ENCODE measurements at regions not wholly inside any gene's neighbourhood (a gene's known extent, or its start where the extent isn't known, plus 50 kb on each side); places are given as distances from the start of the nearest gene placed in this dataset.

DNA sequence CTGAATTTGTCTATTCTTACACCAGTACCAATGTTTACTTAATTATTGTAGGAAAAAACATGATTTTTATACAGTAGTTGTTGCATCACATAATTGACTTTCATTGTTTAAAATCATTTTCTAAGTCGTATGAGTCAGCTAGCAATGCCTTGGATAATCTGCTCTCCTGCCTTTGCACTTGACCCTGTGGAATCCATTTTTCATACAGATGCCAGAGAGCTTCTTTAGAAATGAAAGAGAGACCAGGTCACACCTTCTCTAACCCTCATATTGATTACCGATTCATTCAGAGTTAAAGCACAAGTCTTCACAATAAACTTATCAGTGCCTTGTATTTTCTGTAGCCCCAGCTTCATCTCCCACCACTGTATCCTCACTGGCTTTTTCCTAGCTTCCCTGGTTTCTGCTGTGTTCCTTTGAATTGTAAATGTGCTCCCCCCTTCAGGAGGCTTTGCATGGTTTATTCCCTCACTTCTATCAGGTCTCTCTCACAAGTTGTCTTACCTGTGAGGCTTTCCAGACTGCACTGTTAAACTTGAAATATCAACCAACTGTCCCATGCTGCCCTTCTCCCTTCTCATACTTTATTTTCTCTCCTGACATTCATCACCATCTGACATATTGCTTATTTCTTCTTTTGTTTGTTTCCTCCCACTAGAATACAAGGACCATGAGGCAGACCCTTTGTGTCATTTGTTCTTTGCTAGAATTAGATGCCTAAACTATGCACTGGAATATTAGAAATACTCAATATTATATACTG, 662.0 kb upstream of the GBE1 start:
- Histone ChIP-seq H3K36me3 (no peaks in the 10 kb centered on the region), H3K9me3 (no peaks in the 10 kb centered on the region), H3K27ac (no peak overlapping the region), H3K27me3 (no peaks in the 10 kb centered on the region), H3K4me3 (no peak overlapping the region), H3K4me1 (no peaks in the 10 kb centered on the region)
- no peak for ATAC-seq
- TF ChIP-seq, protein P1, sequence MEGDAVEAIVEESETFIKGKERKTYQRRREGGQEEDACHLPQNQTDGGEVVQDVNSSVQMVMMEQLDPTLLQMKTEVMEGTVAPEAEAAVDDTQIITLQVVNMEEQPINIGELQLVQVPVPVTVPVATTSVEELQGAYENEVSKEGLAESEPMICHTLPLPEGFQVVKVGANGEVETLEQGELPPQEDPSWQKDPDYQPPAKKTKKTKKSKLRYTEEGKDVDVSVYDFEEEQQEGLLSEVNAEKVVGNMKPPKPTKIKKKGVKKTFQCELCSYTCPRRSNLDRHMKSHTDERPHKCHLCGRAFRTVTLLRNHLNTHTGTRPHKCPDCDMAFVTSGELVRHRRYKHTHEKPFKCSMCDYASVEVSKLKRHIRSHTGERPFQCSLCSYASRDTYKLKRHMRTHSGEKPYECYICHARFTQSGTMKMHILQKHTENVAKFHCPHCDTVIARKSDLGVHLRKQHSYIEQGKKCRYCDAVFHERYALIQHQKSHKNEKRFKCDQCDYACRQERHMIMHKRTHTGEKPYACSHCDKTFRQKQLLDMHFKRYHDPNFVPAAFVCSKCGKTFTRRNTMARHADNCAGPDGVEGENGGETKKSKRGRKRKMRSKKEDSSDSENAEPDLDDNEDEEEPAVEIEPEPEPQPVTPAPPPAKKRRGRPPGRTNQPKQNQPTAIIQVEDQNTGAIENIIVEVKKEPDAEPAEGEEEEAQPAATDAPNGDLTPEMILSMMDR (IDR thresholded peaks at IDR 0.05) = no peak
- DNase-seq = no peak
- intact Hi-C loops (cut with DNase I) = no loop called here

DNA sequence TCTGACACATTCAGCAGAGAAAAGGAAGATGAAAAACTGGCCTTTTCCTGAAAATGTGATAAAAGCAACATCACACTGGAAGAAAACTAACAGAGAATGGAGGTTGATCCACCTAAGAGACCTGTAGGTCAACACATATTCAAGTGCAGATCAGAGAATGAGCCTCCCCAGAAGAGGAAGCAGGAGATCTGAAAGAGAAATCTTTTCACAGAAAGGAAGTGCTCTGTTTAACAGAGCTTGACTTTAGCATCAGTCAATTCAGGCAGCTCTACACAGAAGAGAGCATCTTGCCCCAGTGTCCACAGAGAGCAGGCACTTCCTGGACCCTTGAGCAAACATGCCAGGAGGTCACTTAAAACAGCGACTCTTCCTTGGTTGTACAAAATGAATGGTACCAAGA, 655.4 kb upstream of the GBE1 start:
- no peaks in the 10 kb centered on the region for H3K4me1 ChIP-seq
- H3K27me3 ChIP-seq = no peaks in the 10 kb centered on the region
- no peaks in the 10 kb centered on the region for H3K36me3 ChIP-seq
- no peaks in the 10 kb centered on the region for H3K9me3 ChIP-seq
- no peak overlapping the region for H3K4me3 ChIP-seq
- intact Hi-C loops (cut with DNase I) = no loop called here
- H3K27ac ChIP-seq = no peak overlapping the region
- ATAC-seq = no peak
- no peak for DNase-seq
- TF ChIP-seq, protein P1 (IDR thresholded peaks at IDR 0.05) = no peak

DNA sequence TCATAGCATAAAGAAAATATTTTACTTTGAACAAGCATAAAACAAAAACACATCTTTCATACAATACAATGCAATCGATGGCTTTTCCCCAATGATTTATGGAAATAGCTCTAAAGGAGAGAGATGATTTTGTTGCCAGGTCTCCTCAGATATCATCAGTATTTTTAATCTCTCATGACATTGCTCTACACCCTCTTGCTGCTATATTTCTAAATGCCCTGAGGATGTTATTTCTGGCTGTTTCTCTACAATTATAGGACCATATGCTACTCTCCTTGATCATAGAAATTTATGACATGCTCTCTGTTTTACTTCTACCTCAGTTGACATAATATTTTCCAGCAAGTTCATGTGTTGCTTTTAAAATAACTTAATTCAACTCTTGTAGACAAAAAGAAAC, 654.9 kb upstream of the GBE1 start:
- no peaks in the 10 kb centered on the region for H3K4me1 ChIP-seq
- H3K4me3 ChIP-seq = no peak overlapping the region
- H3K27me3 ChIP-seq = no peaks in the 10 kb centered on the region
- TF ChIP-seq, protein P1 (IDR thresholded peaks at IDR 0.05) = no peak
- intact Hi-C loops (cut with DNase I) = no loop called here
- no peaks in the 10 kb centered on the region for H3K36me3 ChIP-seq
- H3K27ac ChIP-seq = no peak overlapping the region
- DNase-seq (no peak), ATAC-seq (no peak)
- no peaks in the 10 kb centered on the region for H3K9me3 ChIP-seq

DNA sequence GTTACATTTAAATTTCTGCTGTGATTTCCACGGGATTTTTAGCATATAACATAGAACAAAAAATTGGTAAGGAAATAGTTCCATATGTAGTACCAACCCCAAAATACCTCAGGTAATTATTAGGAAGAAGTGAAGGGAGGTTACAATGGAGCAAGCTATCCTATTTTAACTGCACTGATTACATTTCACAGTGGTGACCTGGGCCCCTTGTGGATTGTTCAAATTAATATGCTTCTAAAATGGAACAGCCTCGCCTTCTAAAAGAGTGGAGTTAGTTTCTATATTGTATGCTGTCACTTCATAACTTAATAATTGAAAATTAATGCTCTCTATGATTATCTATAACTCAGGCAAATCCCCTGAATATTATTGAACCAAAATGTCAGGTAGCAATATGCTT, 651.7 kb upstream of the GBE1 start:
- Histone ChIP-seq H3K4me1 (no peaks in the 10 kb centered on the region), H3K27me3 (no peaks in the 10 kb centered on the region), H3K27ac (no peak overlapping the region), H3K4me3 (no peak overlapping the region), H3K36me3 (no peaks in the 10 kb centered on the region), H3K9me3 (no peaks in the 10 kb centered on the region)
- no peak for DNase-seq
- ATAC-seq = no peak
- intact Hi-C loops (cut with DNase I) = no loop called here
- TF ChIP-seq, protein P1 (IDR thresholded peaks at IDR 0.05) = no peak

DNA sequence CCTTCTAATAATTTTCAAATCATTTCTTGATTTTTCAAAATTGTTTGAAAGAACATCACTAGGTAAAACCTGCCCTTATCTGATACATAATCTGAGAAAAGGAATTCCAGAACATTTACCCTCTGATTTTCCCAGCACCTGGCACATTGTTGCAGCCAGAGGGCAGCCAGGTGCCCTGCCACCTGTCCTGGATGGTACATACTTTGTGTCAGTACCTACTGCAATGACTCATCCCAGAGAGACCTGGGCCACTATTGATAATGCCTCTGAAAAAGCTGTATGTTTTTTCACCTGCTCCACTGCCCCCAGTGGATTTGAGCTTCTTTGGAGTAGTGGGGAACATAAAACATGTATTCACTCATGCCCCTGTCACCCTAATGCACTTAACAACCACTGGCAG, 648.9 kb upstream of the GBE1 start:
- Histone ChIP-seq H3K36me3 (no peaks in the 10 kb centered on the region), H3K27ac (no peak overlapping the region), H3K4me3 (no peak overlapping the region), H3K27me3 (no peaks in the 10 kb centered on the region), H3K9me3 (no peaks in the 10 kb centered on the region), H3K4me1 (no peaks in the 10 kb centered on the region)
- intact Hi-C loops (cut with DNase I) = no loop called here
- TF ChIP-seq, protein P1 (IDR thresholded peaks at IDR 0.05) = no peak
- DNase-seq = no peak
- no peak for ATAC-seq

DNA sequence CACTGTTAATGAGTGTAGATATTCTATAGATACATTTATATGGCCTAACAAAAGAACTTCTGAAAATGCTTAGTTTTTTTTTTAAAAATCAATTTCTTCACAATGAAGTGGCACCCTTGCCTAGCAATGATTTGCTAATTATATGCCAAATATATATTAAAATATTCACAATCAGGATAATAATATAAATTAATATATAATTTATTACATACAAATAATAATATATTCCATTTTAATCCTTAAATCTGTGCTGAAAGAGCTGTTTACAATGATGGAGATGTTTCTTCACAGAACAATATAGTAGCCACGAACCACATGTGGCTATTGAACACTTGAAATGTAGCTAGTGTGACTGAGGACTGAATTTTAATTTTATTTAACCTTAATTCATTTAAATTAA, 648.4 kb upstream of the GBE1 start:
- H3K36me3 ChIP-seq = no peaks in the 10 kb centered on the region
- no peak for DNase-seq
- no peak for ATAC-seq
- TF ChIP-seq, protein P1 (IDR thresholded peaks at IDR 0.05) = no peak
- no peaks in the 10 kb centered on the region for H3K27me3 ChIP-seq
- no peaks in the 10 kb centered on the region for H3K9me3 ChIP-seq
- H3K27ac ChIP-seq = no peak overlapping the region
- H3K4me3 ChIP-seq = no peak overlapping the region
- intact Hi-C loops (cut with DNase I) = no loop called here
- no peaks in the 10 kb centered on the region for H3K4me1 ChIP-seq
